HL-60 (cell line): ENCODE measurements at regions not wholly inside any gene's neighbourhood (a gene's known extent, or its start where the extent isn't known, plus 50 kb on each side); places are given as distances from the start of the nearest gene placed in this dataset.

Experiments used
- CTCF ChIP-seq: IDR thresholded peaks from one replicate; pipeline ENCODE4 v1.5.1; 2011; ENCODE audit warnings: low read length, control low read depth, inconsistent platforms; ENCODE audit not compliant: insufficient read depth
- POLR2AphosphoS5 ChIP-seq: IDR thresholded peaks from 2 replicates; pipeline ENCODE4 v1.6.1; 2012; ENCODE audit warnings: low read depth
- SPI1 ChIP-seq: IDR thresholded peaks from 2 replicates; pipeline ENCODE4 v1.6.1; 2012; ENCODE audit warnings: low read depth, mild to moderate bottlenecking, borderline replicate concordance
- TF ChIP-seq, protein P1 (sequence below): IDR thresholded peaks from 2 replicates; pipeline ENCODE4 v1.6.1; 2012; ENCODE audit warnings: low read depth; ENCODE audit not compliant: insufficient replicate concordance

GRCh38 chr12:77247542-77247941 is 182.2 kb upstream of the E2F7 start:
- TF ChIP-seq CTCF = no peak
- no peak for TF ChIP-seq POLR2AphosphoS5
- TF ChIP-seq SPI1 = no peak
- TF ChIP-seq, protein P1, sequence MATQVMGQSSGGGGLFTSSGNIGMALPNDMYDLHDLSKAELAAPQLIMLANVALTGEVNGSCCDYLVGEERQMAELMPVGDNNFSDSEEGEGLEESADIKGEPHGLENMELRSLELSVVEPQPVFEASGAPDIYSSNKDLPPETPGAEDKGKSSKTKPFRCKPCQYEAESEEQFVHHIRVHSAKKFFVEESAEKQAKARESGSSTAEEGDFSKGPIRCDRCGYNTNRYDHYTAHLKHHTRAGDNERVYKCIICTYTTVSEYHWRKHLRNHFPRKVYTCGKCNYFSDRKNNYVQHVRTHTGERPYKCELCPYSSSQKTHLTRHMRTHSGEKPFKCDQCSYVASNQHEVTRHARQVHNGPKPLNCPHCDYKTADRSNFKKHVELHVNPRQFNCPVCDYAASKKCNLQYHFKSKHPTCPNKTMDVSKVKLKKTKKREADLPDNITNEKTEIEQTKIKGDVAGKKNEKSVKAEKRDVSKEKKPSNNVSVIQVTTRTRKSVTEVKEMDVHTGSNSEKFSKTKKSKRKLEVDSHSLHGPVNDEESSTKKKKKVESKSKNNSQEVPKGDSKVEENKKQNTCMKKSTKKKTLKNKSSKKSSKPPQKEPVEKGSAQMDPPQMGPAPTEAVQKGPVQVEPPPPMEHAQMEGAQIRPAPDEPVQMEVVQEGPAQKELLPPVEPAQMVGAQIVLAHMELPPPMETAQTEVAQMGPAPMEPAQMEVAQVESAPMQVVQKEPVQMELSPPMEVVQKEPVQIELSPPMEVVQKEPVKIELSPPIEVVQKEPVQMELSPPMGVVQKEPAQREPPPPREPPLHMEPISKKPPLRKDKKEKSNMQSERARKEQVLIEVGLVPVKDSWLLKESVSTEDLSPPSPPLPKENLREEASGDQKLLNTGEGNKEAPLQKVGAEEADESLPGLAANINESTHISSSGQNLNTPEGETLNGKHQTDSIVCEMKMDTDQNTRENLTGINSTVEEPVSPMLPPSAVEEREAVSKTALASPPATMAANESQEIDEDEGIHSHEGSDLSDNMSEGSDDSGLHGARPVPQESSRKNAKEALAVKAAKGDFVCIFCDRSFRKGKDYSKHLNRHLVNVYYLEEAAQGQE = no peak
